K562 (cell line): ENCODE measurements at regions not wholly inside any gene's neighbourhood (a gene's known extent, or its start where the extent isn't known, plus 50 kb on each side); places are given as distances from the start of the nearest gene placed in this dataset.
A peak's percentile ranks its signal among the peaks of the same experiment; 100 is the strongest.

Source experiments
- CC2D1A ChIP-seq: fragments of 450-650 bp; IDR thresholded peaks from 2 replicates; pipeline ENCODE4 v1.6.1; 2017; ENCODE audit warnings: mild to moderate bottlenecking
- DPF2 ChIP-seq: fragments of 450-650 bp; IDR thresholded peaks from 2 replicates; pipeline ENCODE4 v1.6.1; 2016
- ILK ChIP-seq: fragments of 450-650 bp; IDR thresholded peaks from 2 replicates; pipeline ENCODE4 v1.6.1; 2016; ENCODE audit warnings: missing genetic modification characterization, low read depth, mild to moderate bottlenecking, missing compliant biosample characterization, moderate library complexity, borderline replicate concordance
- MECOM ChIP-seq: fragments of 250-450 bp; sonication (Bioruptor Pico); IDR thresholded peaks from 2 replicates; pipeline ENCODE4 v1.8.0; 2022; ENCODE audit warnings: inconsistent platforms
- NFIC ChIP-seq: fragments of 450-650 bp; IDR thresholded peaks from 2 replicates; pipeline ENCODE4 v1.6.1; 2017; ENCODE audit warnings: mild to moderate bottlenecking, inconsistent platforms
- NR2C2 ChIP-seq, 2 experiments: fragments of 200-800 bp in 1 of 2; sonication (Bioruptor generic) in 1 of 2; sonication (generic) in 1 of 2; formaldehyde crosslinking in 1 of 2; IDR thresholded peaks; 2 replicates each; pipeline versions ENCODE4 v1.6.1 to v1.8.0; 2016 to 2022; ENCODE audit warnings: mild to moderate bottlenecking in 1 of 2, missing compliant biosample characterization in 1 of 2, missing genetic modification characterization in 1 of 2, missing genetic modification reagents in 1 of 2
- POU5F1 ChIP-seq: fragments of 150-350 bp; IDR thresholded peaks from 2 replicates; pipeline ENCODE4 v1.6.1; 2014; ENCODE audit warnings: borderline replicate concordance, low read length, low read depth, mild to moderate bottlenecking; ENCODE audit not compliant: partially characterized antibody
- RAD21 ChIP-seq, 2 experiments: fragments of 250-450 bp in 1 of 2; fragments of 450-650 bp in 1 of 2; sonication (Bioruptor Pico) in 1 of 2; formaldehyde crosslinking in 1 of 2; IDR thresholded peaks in 1 of 2; conservative IDR thresholded peaks in 1 of 2; 2 replicates each; pipeline versions ENCODE4 v1.4.0 to v1.8.0; 2020 to 2022; ENCODE audit warnings: mild to moderate bottlenecking in 2 of 2, moderate library complexity in 1 of 2
- SMARCC2 ChIP-seq: fragments of 450-650 bp; IDR thresholded peaks from 2 replicates; pipeline ENCODE4 v1.6.1; 2017; ENCODE audit warnings: antibody characterized with exemption, moderate library complexity, mild to moderate bottlenecking, low read depth
- SMC3 ChIP-seq: conservative IDR thresholded peaks from 2 replicates; pipeline ENCODE4 v1.6.1; 2011; ENCODE audit warnings: low read depth, low read length, improper control_type of control experiment; ENCODE audit not compliant: insufficient read depth
- TAL1 ChIP-seq: fragments of 450-650 bp; IDR thresholded peaks from 2 replicates; pipeline ENCODE4 v1.6.1; 2016; ENCODE audit warnings: mild to moderate bottlenecking
- ZNF584 ChIP-seq: fragments of 200-800 bp; sonication (Bioruptor generic); IDR thresholded peaks from 2 replicates; pipeline ENCODE4 v1.6.1; 2016; ENCODE audit warnings: low read depth, mild to moderate bottlenecking, missing genetic modification characterization, missing compliant biosample characterization
- TF ChIP-seq, protein P1 (sequence below): sonication (generic); IDR thresholded peaks from 2 replicates; pipeline ENCODE4 v1.6.1; 2016
- TF ChIP-seq, protein P2 (sequence below): sonication (generic); formaldehyde crosslinking; IDR thresholded peaks from 2 replicates; pipeline ENCODE4 v1.8.1; 2023; ENCODE audit warnings: mild to moderate bottlenecking, missing genetic modification reagents

DNA sequence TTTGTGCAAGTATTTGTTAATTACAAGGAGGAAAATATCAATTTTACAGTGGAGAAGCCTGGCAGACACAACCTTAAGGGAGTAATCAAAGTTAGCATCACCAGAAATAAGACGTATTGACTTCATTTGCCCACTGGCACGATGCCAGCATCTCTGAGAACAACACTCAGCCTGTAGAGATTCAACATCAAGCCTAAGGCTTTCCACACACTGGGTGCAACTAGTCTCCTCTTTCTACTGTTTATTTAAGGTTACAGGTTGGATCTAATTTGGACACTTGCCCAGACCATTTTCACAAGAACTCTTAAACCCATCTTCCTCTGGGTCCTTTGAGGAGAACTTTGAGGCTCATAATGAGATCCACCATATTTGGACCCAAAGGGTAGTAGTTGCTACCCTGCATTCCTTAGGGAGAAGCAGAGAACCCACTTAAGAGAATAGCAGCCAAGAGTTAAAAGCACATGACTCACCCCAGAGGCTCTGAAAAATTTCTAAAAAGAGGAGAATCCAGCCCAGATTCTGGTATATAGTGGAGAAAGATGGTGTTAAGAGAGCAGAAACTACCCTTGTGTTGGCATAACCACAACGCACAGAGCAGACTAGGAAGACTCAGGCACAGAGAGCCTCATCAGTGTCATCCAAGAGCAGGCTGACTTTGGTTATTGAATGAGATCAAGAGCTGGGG, 97.3 kb downstream of the CCDC71L start (continued):
- TF ChIP-seq TAL1 (no peak), SMARCC2 (no peak), MECOM (CRISPR knock-in tag) (peak; percentile 40; the same call in 1 of the 2 replicates), RAD21 (CRISPR knock-in tag; conservative IDR thresholded peaks at IDR 0.05 in 1 of 2, IDR thresholded peaks at IDR 0.05 in 1 of 2) (peak in 1 of 2 experiments; percentile 14; a peak in 1 of 4 replicates), NFIC (peak; percentile 99), ZNF584 (CRISPR knock-in tag) (peak; percentile 86), DPF2 (0 out of 2 replicates have a peak, but pooled peaks have one; percentile 3), NR2C2 (CRISPR knock-in tag; IDR thresholded peaks at IDR 0.05) (no peak), NR2C2 (tag; IDR thresholded peaks at IDR 0.05) (peak; percentile 5; the same call in 1 of the 2 replicates), POU5F1 (no peak), SMC3 (no peak), ILK (0 out of 2 replicates have a peak, but pooled peaks have one; percentile 16), CC2D1A (0 out of 2 replicates have a peak, but pooled peaks have one; percentile 11)
- TF ChIP-seq, protein P1, sequence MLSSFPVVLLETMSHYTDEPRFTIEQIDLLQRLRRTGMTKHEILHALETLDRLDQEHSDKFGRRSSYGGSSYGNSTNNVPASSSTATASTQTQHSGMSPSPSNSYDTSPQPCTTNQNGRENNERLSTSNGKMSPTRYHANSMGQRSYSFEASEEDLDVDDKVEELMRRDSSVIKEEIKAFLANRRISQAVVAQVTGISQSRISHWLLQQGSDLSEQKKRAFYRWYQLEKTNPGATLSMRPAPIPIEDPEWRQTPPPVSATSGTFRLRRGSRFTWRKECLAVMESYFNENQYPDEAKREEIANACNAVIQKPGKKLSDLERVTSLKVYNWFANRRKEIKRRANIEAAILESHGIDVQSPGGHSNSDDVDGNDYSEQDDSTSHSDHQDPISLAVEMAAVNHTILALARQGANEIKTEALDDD: peak; percentile 28
- TF ChIP-seq, protein P2, sequence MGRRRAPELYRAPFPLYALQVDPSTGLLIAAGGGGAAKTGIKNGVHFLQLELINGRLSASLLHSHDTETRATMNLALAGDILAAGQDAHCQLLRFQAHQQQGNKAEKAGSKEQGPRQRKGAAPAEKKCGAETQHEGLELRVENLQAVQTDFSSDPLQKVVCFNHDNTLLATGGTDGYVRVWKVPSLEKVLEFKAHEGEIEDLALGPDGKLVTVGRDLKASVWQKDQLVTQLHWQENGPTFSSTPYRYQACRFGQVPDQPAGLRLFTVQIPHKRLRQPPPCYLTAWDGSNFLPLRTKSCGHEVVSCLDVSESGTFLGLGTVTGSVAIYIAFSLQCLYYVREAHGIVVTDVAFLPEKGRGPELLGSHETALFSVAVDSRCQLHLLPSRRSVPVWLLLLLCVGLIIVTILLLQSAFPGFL (CRISPR knock-in tag): 0 out of 2 replicates have a peak, but pooled peaks have one; percentile 9
